Psoas muscle (tissue), 7 donors: ENCODE measurements at regions not wholly inside any gene's neighbourhood (a gene's known extent, or its start where the extent isn't known, plus 50 kb on each side); places are given as distances from the start of the nearest gene placed in this dataset.

Experiments
- ATAC-seq, 4 donors: fragments of 200-7000 bp; cut with Tn5 transposase; one replicate each; pipeline ENCODE4 v1.9.1; 2020; ENCODE audit warnings: moderate library complexity in 3 of 4, mild to moderate bottlenecking in 2 of 4
- DNase-seq, 2 donors: peaks; one replicate each; pipeline ENCODE4 v3.0.0-alpha.2; 2020
- H3K27ac ChIP-seq: fragments of 200-600 bp; one replicate; pipeline ENCODE4 v1.8.0; 2022
- H3K27me3 ChIP-seq, 3 donors: fragments of 200-600 bp in 1 of 3; one replicate each; pipeline versions ENCODE4 v1.6.1 to v1.8.0; 2013 to 2022; ENCODE audit warnings: low read length in 2 of 3, mild to moderate bottlenecking in 2 of 3, moderate library complexity in 1 of 3; ENCODE audit not compliant: insufficient read depth in 3 of 3
- H3K36me3 ChIP-seq, 2 donors: fragments of 200-600 bp in 1 of 2; one replicate each; pipeline versions ENCODE4 v1.6.1 to v1.8.0; 2013 to 2022; ENCODE audit warnings: low read depth in 1 of 2, mild to moderate bottlenecking in 1 of 2, moderate library complexity in 1 of 2; ENCODE audit not compliant: insufficient read depth in 1 of 2
- H3K4me1 ChIP-seq: fragments of 200-600 bp; one replicate; pipeline ENCODE4 v1.8.0; 2022
- H3K4me3 ChIP-seq: fragments of 200-600 bp; one replicate; pipeline ENCODE4 v1.8.0; 2022; ENCODE audit warnings: mild to moderate bottlenecking
- H3K9me3 ChIP-seq: fragments of 200-600 bp; one replicate; pipeline ENCODE4 v1.8.0; 2022
- WGBS, 3 donors: extraction: QIAGEN DNeasy Blood & Tissue Kit; methylation state at CpG; one replicate each; pipeline versions ENCODE4 v1.1.6 to v1.1.7; 2013; 5-methylcytosine and 5-hydroxymethylcytosine counted together
- intact Hi-C, 2 donors: fragments of 100-400 bp; cut with DNase I; formaldehyde crosslinking; loops; one replicate each; pipeline versions ENCODE4 v1.11.0 to v1.14.2; 2022
- TF ChIP-seq, protein P1 (sequence below): fragments of 200-600 bp; IDR thresholded peaks from one replicate; pipeline ENCODE4 v1.8.0; 2022; ENCODE audit warnings: antibody characterized with exemption
- donor health status: healthy with polysubstance abuse.
- donor health status: DM: no; HTN: no; CAD: no; lungs with moderate emphysema.
- donor health status: Bipolar disorder and iron deficiency.
- donor health status: healthy.
- donor health status: DM: yes; HTN: yes; CAD: no.
- donor health status: DM: no; HTN: no; CAD: no.
- donor health status: DM: yes; HTN: yes; CAD: no.

DNA sequence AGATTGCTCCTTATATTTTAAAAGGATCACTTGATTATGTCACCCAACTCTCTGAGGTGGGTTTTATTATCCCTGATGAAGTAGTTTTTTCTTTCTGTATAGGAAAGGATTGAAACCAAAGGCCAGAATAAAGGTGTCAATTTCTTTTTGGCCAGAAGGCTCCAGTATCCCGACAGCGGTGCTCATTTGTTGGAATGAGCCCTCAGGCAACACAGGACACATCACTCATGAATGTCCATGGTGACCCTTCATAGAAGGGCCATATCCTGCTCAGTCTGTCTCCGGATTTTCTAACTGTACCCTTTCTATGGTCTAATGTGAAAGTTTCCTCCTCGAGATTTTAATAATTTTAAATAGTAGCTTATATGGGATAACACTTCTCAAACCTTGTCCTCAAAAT, 171.3 kb upstream of the USP24 start:
- ATAC-seq (no peak), DNase-seq (no peak)
- Histone ChIP-seq H3K9me3 (no peaks in the 10 kb centered on the region), H3K27ac (no peak overlapping the region), H3K4me3 (no peak overlapping the region), H3K27me3 (no peaks in the 10 kb centered on the region), H3K4me1 (no peaks in the 10 kb centered on the region), H3K36me3 (no peaks in the 10 kb centered on the region)
- intact Hi-C loops: no loop called here
- TF ChIP-seq, protein P1, sequence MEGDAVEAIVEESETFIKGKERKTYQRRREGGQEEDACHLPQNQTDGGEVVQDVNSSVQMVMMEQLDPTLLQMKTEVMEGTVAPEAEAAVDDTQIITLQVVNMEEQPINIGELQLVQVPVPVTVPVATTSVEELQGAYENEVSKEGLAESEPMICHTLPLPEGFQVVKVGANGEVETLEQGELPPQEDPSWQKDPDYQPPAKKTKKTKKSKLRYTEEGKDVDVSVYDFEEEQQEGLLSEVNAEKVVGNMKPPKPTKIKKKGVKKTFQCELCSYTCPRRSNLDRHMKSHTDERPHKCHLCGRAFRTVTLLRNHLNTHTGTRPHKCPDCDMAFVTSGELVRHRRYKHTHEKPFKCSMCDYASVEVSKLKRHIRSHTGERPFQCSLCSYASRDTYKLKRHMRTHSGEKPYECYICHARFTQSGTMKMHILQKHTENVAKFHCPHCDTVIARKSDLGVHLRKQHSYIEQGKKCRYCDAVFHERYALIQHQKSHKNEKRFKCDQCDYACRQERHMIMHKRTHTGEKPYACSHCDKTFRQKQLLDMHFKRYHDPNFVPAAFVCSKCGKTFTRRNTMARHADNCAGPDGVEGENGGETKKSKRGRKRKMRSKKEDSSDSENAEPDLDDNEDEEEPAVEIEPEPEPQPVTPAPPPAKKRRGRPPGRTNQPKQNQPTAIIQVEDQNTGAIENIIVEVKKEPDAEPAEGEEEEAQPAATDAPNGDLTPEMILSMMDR: no peak
- 64 to 80% (median 67%) methylated on average over 4 of the region's 4 CpGs for WGBS, 3 donors

GRCh38 chr1:55385402-55386018, 170.3 kb upstream of the USP24 start:
- no peak for ATAC-seq
- WGBS, 3 donors: 92 to 100% (median 99%) methylated on average over 1 of the region's 1 CpG
- TF ChIP-seq, protein P1: no peak
- no peaks in the 10 kb centered on the region for H3K36me3 ChIP-seq
- no peak overlapping the region for H3K4me3 ChIP-seq
- no peaks in the 10 kb centered on the region for H3K9me3 ChIP-seq
- DNase-seq: no peak
- H3K27me3 ChIP-seq: no peaks in the 10 kb centered on the region
- H3K27ac ChIP-seq: no peak overlapping the region
- H3K4me1 ChIP-seq: no peaks in the 10 kb centered on the region
- intact Hi-C loops: no loop called here

GRCh38 chr1:55384637-55385036, 169.5 kb upstream of the USP24 start:
- no peaks in the 10 kb centered on the region for H3K9me3 ChIP-seq
- no peaks in the 10 kb centered on the region for H3K36me3 ChIP-seq
- H3K27ac ChIP-seq: no peak overlapping the region
- WGBS, 3 donors: 93 to 95% (median 94%) methylated on average over 7 of the region's 7 CpGs
- H3K4me3 ChIP-seq: no peak overlapping the region
- no peaks in the 10 kb centered on the region for H3K27me3 ChIP-seq
- no peak for DNase-seq
- TF ChIP-seq, protein P1: no peak
- ATAC-seq: no peak
- intact Hi-C loops: no loop called here
- H3K4me1 ChIP-seq: no peaks in the 10 kb centered on the region

GRCh38 chr1:55382806-55383305, 167.7 kb upstream of the USP24 start:
- ATAC-seq: no peak
- no peaks in the 10 kb centered on the region for H3K9me3 ChIP-seq
- H3K36me3 ChIP-seq: no peaks in the 10 kb centered on the region
- H3K4me3 ChIP-seq: no peak overlapping the region
- WGBS, 3 donors: 67 to 76% (median 75%) methylated on average over 11 of the region's 11 CpGs
- no peaks in the 10 kb centered on the region for H3K27me3 ChIP-seq
- DNase-seq: no peak
- TF ChIP-seq, protein P1: no peak
- intact Hi-C loops: no loop called here
- H3K4me1 ChIP-seq: no peaks in the 10 kb centered on the region
- H3K27ac ChIP-seq: no peak overlapping the region

DNA sequence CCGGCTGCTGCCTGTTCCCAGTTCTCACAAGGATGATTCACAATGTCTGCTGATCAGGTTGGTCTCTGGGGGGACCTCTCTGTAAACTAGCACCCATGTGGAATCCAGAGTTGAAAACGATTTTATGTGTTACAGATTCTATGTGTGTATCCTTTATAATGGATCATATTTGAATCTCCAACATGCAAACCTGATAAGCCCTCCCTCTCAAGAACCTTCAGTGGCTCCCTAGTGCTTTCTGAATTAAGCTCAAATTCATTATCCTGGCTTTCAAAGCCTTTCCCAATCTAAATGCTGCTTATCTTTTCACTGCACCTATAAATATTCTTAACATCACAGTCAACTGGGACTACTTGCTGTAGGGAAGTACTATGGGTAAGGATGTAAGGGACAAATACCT, 166.8 kb upstream of the USP24 start:
- intact Hi-C loops: no loop called here
- H3K27me3 ChIP-seq: no peaks in the 10 kb centered on the region
- TF ChIP-seq, protein P1: no peak
- no peak overlapping the region for H3K27ac ChIP-seq
- 75 to 82% (median 79%) methylated on average over 2 of the region's 2 CpGs for WGBS, 3 donors
- no peaks in the 10 kb centered on the region for H3K9me3 ChIP-seq
- H3K4me3 ChIP-seq: no peak overlapping the region
- no peaks in the 10 kb centered on the region for H3K36me3 ChIP-seq
- no peaks in the 10 kb centered on the region for H3K4me1 ChIP-seq
- no peak for ATAC-seq
- no peak for DNase-seq
